Muscle of arm (tissue), 1 donor: ENCODE measurements at regions not wholly inside any gene's neighbourhood (a gene's known extent, or its start where the extent isn't known, plus 50 kb on each side); places are given as distances from the start of the nearest gene placed in this dataset.
A peak's percentile ranks its signal among the peaks of the same experiment; 100 is the strongest.

Experiments
- DNase-seq: peaks from one replicate; pipeline ENCODE4 v3.0.0-alpha.2; 2013

DNA sequence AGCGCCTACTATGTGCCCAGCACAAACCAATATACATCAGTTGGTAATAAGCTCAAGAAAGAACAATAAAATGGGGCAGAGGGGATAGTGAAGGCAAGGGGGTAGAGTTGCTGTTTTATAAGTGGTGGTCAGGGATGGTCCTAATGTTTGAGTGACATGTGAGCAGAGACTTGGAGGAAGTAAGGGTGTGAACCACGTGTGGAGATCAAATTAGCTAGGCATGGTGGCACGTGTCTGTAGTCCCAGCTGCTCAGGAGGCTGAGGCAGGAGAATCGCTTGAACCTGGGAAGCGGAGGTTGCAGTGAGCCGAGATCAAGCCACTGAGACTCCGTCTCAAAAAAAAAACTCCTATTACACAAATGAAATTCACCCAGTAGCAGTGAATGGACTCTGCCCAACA, 56.5 kb downstream of the IRX6 start:
- no peak for DNase-seq

DNA sequence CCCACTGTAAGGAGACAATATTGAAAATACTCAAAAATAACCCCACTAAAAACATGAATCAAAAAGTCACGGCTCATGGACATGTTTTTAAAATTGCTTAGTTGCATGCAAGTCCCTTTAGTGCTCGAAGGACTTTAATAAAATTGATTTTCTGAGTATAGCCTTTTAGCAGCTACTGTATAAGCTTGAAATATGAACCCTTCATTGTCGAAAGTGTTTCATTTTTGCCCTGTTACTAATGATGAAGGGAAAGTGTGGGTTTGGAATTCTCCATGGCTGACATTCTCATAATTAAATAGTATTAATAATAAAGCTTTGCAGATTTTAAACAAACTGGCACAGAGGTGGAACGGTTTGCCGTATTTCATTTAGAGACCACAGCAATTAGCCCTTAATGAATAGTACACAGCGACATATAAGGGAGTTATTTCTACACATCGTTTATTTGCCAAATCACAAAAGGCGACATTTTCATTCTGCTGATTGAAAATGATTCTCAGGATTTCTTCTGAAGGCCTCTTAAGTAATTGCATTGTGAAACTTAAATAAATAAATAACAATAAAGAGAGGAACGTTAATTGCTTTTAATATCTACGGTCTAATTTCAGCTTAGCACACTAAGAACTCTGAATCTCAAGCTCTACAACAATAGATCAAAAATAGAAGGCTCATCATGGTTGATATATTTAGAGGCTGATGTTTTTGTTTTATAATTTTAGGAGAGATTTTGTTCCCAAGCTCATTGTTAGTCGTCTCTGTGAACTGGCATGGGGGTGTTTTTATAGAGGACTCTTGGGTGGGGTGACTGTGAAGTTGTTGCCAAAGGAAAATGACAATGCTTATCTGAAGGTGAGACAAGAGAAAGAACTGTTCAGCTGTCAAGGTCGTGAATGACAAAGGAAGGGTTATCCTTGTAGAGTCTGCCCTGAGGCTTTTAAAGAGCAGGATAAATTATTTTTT, 60.6 kb downstream of the IRX6 start:
- DNase-seq: no peak

DNA sequence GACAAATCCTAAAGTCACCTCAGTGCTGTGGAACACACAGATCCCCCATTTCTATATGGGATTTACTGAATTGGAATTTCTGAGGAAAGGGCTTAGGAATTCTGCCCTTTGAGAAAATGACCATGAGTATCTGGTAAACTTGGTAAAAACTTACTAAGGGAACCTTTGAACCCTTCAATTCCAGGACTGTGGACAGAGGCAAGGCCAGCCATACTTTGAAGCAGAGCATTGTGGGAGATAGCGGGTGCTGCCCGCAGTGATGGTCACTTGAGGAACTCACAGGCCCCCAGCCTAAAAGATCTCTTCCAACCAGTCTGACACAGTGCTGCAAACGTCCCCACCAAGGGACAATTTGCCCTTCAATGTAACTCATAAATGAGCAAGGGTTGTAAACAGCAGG, 61.4 kb downstream of the IRX6 start:
- DNase-seq: no peak

DNA sequence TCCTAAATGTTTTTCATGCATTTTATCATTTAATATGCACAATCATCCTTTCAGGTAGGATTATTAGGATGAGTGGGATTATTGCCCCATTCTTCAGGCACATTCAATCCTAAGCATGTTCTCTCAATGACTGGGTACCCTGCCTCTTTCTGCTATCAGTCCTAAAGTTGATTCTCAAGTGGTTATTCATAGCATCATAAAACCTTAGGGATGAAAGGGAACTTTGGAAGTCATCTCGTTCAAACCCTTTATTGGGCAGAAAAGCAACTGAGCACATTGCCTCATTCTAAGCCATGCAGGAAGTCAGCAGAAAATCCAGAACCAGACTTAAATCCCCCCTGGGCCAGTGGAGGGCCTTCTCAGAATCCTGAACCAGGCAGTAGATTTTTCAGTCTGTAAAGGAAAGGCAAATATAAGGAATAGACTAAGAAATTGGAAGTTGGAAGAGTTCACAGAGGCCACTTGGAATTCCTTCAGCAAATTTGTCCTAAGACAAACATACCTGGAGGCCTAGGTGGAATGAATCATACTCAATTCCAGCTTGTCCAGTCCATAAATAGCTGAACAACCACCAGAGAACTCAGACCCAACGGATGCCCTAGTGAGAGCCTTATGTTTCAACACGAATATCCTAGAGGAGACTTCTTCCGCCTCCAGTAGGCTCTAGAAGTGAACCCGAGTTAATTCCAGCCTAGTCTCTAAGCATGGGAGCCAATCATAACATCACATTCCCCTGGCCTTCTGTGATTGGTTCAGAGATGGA, 62.7 kb downstream of the IRX6 start:
- DNase-seq: no peak

DNA sequence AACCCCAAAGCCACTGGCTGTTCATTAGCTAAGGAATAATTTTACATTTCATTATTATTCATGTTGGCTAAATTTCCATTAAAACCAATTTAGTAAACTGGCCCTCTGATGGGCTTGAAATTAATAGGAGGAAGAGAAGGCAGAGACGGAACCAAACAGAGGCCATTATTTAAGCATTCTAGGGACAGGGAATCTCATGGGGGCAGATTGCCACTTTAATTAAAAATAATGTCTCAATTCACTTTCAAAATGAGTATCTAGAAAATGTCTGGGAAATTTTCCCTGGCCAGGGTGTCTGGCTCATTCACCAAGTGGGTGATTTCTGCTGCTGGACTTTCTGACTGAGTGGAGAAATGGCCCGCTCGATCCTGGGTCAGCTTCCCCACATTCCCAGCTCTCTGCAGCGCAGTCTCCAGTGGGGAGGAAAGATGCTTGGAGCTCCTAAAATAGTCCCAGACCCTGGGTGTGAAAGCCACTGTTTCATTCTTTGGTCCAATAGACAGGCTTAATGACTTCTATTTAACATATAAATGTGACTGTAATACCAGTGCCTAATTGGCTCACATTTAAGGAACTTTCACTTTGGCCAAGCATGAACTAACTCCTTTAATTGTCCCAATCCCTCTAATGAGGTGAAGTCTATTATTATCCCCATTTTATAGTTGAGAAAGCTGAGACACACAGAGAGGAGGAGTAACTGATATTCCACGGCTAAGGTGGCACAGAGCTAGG, 64.3 kb downstream of the IRX6 start:
- DNase-seq: no peak

DNA sequence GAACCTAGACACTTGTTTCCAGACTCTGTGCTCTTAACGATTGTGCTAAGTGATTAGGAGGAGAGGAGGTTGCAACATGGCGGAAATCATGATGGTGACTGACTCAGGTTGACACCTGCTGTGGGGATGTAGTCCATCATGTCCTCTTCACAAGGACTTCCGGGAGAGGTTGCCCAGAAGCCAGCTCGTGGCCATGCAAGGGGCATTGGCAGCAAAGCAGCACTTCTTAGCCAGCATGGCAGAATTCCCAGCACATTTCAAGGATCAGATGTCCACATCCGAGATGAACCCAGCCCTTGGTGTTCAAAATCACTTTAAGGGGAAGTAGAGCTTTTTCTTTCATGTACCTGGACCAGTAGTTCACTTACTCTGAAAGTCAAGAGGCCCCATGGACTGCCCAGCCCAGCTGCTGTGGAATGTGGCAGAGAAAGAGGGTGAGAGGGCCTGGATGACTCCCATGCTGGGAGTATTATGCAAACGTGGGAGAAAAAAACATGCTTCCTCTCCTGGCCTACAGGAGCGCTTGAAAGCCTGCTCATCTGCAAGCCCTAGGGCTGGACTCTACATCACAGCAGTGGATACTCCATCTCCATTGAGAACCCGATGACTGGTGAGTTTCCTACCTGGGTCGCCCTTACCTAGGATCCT, 65.5 kb downstream of the IRX6 start:
- DNase-seq: no peak

DNA sequence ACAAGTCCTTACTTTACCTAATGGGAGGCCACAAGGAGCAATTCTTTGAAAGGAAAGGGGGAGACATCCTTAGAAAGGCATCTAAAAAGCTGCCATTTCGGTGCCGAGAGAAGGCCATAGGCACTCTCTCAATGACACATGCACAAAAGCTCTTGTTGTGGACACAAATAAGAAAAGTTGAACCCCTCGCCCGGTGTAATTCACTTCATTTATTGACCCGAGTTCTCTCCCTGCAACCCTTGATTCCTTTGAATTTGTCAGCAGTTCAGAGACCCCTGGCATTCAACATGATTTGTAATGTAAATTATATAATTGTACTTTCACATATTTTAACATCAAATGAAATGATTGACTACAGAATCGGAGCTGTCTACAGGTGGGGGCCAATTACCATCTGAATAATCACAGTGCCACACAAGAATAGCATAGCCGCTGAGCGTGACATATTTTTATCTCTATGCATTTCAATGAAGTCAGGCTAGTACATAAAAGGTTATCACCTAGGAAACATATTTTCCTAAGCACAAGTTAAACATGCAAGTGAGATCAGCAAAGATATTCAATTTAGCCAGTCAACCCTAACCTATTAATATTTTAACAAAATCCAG, 66.7 kb downstream of the IRX6 start:
- DNase-seq: no peak

DNA sequence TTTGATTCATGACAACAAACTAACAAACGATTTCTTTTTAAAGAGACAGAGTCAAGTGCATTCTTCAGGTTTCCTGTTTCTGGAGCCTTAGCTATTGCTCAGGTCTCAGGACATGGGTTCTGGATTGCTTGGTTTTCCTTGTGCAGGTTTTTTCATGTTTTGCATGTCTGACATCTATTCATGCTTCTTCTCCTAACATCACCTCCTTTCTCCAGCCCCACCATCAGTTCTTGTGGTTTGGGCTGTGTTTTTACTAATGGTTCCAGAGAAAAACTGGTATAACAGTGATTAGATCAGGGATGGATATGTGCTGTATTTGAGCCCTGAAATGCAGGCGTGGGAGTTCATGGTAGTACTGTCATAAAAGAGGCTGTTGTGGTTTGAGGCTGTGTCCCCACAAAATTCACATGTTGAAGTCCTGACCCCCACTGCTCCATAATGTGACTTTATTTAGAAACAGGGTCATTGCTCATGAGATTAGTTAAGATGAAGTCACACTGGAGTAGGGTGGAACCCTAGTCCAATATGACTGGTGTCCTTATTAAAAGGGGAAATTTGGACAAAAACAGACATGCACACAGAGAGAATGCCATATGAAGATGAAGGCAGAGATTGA, 67.9 kb downstream of the IRX6 start:
- no peak for DNase-seq

DNA sequence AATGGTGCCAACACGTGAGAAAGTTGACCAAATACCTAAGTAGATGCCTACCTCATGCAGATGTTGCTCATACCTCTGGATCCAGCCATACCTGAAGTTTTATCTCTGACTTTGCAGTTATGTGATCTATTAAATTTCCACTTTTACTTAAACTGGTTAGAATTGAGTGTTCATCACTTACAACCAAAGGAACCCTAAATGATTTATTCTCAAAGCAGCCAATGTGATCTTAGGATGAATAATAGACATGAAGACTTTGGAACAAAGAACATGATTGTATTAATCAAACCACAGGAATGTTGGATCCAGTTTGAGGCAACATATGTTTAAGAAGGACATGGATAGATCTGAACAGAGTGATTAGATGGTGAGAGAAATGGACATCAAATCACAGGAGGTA, 68.7 kb downstream of the IRX6 start:
- DNase-seq: no peak

DNA sequence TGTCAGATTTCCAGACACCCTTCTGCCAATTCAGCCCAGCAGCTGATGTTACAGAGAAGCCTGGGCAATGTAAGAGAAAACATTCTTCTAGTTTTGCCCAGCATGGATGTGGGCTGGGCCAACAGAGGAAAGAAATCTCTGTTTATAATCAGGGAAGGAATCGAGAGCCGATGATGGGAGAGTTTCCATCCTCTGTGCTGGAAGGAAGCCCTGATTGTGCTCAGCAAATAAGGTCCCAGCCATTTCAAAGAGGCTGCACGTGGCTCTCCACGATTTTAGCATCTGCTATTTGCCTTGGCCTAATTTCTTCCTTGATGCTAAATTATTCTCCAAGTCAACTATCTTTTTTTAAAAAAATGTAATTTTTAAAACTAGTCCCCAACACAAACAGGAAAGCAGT, 70.0 kb downstream of the IRX6 start:
- DNase-seq: peak; percentile 59

DNA sequence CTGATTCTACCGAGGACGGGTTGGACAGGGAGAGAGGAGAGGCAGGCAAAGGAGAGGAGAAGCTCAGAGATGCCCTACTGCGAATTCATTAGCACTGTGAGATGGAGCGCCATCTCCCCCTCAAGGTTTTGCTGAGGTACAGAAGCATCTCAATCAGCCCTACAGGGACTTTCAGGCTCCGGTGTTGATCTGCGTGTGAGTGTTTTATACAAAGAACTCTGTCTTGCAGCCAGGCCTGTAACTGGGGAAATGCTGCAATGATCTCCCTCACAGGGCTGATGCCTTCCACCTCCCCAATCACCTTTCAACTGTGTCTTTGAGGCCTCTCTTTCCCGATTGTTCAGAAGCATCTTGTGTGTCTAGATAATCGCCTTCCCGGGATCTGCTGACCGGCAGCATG, 74.8 kb downstream of the IRX6 start:
- DNase-seq: no peak

DNA sequence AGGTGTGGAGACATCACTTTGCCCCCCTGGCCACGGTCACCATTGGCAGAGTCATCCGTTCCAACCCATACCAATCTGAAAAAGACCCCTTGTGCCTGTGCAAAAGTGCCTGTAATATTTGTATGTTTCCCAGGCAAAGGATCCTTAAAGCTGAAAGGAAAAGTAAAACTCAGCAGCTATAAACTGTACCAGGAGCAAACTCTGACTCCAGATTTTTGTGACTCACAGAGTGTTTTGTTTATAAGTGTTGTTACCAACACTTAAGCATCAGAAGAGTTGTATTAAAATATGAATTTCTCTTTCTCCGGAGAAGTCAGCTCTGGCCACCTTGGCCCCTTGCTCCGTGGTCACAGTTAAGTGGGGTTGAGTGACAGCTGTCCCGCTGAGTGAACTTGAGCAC, 75.9 kb downstream of the IRX6 start:
- DNase-seq: no peak

DNA sequence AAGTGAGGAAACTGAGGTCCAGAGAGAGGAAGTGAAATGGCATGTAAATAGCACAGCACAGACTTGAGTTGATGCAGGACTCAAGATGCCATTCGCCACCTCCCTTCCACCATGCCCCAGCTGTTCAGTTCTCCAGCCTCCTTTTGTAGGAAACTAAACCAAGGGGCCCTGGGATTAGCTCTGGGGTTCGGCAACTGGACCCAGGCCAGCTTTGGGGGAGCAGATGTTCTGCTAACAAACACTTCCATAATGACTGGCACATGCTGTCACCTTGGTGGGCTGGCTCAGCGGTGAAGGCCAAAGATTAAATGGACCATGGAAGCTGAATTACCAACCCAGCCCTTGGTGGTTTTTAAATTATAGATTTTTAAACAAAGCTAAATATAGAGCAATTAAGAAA, 77.0 kb downstream of the IRX6 start:
- DNase-seq: no peak

DNA sequence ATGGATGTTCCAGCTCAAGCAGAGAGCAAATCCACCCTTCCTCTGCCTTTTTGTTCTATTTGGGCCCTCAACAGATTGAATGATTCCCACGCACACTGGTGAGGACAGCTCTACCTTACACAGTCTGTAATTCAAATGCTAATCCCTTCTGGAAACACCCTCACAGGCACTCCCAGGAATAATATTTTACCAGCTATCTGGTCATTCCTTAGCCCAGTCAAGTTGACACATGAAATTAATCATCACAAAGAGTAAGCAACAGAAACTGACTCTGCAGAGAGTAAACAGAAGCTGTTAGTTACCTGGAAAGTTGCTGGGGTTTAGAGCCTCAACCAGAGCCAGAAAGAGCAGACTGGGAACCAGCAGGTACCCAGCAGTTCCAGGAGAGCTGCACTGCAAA, 75.5 kb upstream of the MMP2 start:
- DNase-seq: no peak

DNA sequence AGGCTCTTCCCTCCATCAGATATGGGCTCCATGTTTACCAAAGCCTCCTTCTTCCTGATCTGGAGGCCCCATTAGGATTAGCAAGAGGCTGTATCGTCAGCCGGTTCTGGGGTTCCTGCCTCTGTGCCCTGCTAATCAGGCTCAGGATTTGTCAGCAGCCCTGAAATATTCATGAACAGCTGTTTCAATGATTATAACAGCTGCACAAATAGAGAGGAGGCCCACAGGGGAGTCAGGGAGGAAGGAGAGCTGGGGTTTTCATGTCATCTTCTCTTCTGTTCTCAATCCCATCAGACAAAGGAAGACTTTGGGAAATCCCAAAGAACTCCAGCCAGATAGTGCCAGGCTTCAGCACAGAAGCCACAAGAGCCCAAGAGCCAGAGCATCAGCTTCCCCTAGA, 72.3 kb upstream of the MMP2 start:
- DNase-seq: no peak

DNA sequence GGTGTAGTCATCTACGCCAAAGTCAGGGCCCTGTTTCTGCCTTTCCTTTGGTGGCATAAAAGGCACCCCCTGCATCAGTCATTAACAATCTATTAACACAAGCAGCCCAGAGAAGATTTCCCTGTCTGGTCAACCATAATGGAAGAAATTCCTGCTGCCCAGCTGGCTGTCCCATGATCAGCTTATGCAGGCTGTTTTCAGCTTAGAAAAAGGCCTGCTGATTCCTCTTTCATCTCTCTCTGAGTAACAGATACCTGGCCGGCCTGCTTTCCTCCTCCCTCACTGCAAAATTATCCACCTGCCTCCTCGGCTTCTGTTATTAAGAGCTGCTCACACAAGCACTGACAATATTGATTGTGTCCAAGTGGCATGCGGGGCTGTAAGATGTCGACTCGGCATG, 70.3 kb upstream of the MMP2 start:
- DNase-seq: no peak

DNA sequence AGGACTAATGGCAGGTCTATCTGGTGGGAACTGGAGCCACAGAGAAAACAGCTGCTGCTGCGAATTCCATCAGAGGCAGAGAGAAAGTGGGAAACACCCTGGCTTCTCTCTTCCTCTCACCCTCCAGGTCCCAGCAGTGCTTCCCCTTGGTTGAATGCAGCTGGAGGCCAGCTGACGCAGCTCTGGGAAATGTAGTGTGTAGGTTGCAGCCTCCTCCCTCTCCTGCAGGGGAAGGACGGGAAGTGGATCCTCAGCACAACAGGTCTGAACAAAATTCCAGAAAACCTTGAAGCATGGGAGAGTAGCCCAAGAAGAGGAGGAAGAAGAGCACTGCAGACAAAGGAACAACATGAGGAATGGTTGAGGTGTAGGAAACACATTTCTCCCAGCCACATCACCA, 67.8 kb upstream of the MMP2 start:
- no peak for DNase-seq

DNA sequence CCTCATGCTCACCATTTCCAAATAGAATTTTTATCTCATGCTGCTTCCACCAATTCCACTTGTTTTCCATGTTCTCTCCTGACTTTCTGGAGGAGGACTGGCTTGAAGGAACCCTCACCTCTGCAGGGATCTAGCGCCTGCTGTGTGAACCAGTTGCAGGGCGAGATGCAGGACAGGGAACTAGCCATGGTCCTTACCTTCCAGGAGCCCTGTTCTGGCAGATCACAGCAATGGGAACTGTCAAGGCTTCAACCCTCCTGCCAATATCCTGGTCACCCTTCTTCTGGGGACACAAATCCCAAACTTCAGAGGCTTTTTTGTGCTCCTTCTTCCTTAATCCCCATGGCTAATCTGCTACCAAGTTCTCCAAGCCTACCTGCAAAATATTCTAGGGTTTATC, 60.4 kb upstream of the MMP2 start:
- DNase-seq: no peak

DNA sequence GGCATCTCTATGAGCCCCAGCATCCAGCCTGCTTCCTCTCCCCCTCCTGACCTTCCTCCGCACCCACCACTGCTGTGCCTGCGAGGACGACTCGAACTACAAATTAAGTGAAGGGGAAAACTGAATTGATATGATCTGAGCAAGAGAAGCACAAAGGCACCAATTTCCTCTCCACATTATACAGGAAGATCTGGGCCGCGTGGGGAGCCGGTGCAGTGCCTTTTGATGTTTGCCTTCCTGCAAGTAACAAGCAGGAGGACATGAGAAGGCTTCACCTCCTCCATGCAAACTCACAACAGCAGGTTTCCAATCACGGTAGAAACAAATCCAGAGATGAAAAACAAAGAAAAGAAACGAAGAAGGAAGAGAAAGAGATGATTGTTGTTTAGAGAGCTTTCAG, 57.8 kb upstream of the MMP2 start:
- no peak for DNase-seq

DNA sequence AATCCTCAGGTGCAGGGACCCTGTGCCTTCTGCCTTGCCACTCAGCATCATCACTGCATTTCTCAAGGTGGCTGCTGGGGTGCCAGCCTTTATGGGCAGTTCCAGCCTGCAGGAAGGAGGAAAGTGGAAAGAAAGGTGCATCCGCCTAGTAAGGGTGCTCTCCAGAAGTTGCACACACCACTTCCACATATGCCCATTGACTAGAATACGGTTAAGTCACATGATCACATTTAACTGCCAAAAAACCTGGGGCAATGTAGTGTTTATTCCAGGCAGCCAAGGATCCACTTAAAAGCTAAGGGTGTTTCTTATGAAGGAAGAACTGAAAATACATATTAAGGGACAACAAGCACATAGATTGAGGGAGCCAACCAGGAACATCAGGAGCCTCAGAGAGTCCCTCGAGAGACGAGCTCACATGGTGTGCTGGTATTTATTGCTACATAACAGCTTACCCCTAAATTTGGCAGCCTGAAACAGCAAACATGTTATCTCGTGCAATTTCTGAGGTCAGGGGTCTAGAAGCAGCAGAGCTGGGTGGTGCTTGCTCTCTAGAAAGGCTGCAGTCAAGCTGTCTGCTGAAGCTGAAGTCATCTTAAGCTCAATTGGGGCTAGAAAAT, 52.0 kb upstream of the MMP2 start:
- no peak for DNase-seq
